Gastrocnemius medialis (tissue), 4 donors: ENCODE measurements at regions not wholly inside any gene's neighbourhood (a gene's known extent, or its start where the extent isn't known, plus 50 kb on each side); places are given as distances from the start of the nearest gene placed in this dataset.

Experiments used
- ATAC-seq, 2 donors: fragments of 150-250 bp; one replicate each; pipeline ENCODE4 v1.9.1; 2016
- DNase-seq, 2 donors: peaks; one replicate each; pipeline ENCODE4 v3.0.0-alpha.2; 2019
- H3K27ac ChIP-seq, 4 donors: fragments of 200-600 bp; sonication (generic); 1 replicate in 1 of 4; 2 replicates in 3 of 4; pipeline ENCODE4 v1.5.1; 2016 to 2018; ENCODE audit warnings: mild to moderate bottlenecking in 2 of 4, moderate library complexity in 1 of 4
- H3K27me3 ChIP-seq, 3 donors: fragments of 200-600 bp; sonication (generic) in 2 of 3; 1 replicate in 1 of 3; 2 replicates in 2 of 3; pipeline versions ENCODE4 v1.5.1 to v1.6.0; 2016 to 2019; ENCODE audit warnings: mild to moderate bottlenecking in 1 of 3, moderate library complexity in 1 of 3
- H3K36me3 ChIP-seq, 2 donors: fragments of 200-600 bp; sonication (generic) in 1 of 2; one replicate each; pipeline ENCODE4 v1.5.1; 2017 to 2018
- H3K4me1 ChIP-seq, 2 donors: fragments of 200-600 bp; sonication (generic) in 1 of 2; one replicate each; pipeline ENCODE4 v1.5.1; 2016 to 2017; ENCODE audit warnings: mild to moderate bottlenecking in 2 of 2
- H3K4me3 ChIP-seq, 4 donors: fragments of 200-600 bp; sonication (generic) in 3 of 4; 1 replicate in 1 of 4; 2 replicates in 3 of 4; pipeline ENCODE4 v1.5.1; 2016 to 2019; ENCODE audit warnings: mild to moderate bottlenecking in 2 of 4
- H3K9me3 ChIP-seq, 3 donors: fragments of 200-600 bp; sonication (generic) in 2 of 3; 1 replicate in 1 of 3; 2 replicates in 2 of 3; pipeline ENCODE4 v1.5.1; 2016 to 2019
- CTCF ChIP-seq, 5 experiments: fragments of 450-650 bp in 3 of 5; fragments of 200-600 bp in 2 of 5; sonication (generic) in 2 of 5; IDR thresholded peaks in 4 of 5; conservative IDR thresholded peaks in 1 of 5; 1 replicate in 4 of 5; 2 replicates in 1 of 5; pipeline ENCODE4 v1.5.1; 2016 to 2019; ENCODE audit warnings: antibody characterized with exemption in 5 of 5, mild to moderate bottlenecking in 3 of 5, moderate library complexity in 3 of 5
- POLR2A ChIP-seq, 2 donors: fragments of 450-650 bp; IDR thresholded peaks; one replicate each; pipeline ENCODE4 v1.6.1; 2017; ENCODE audit warnings: antibody characterized with exemption in 2 of 2, mild to moderate bottlenecking in 2 of 2, moderate library complexity in 2 of 2
- in situ Hi-C, 4 donors: fragments of 200-750 bp; cut with MboI; loops; one replicate each; pipeline versions ENCODE4 v1.15.0 to v1.8.0; 2017; ENCODE audit warnings: low sequenced_read_pairs in 4 of 4
- intact Hi-C: fragments of 100-400 bp; cut with DNase I; formaldehyde crosslinking; loops from one replicate; pipeline ENCODE4 v1.15.1; 2023; ENCODE audit warnings: low total_unique reads

GRCh38 chr3:62926494-62926893, 51.3 kb upstream of the CADPS start:
- intact Hi-C loops, result no loop called here
- Histone ChIP-seq H3K4me3 (no peak overlapping the region), H3K27ac (no peak overlapping the region), H3K27me3 (no peaks in the 10 kb centered on the region), H3K9me3 (no peaks in the 10 kb centered on the region), H3K4me1 (no peaks in the 10 kb centered on the region), H3K36me3 (no peaks in the 10 kb centered on the region)
- DNase-seq (no peak), ATAC-seq (no peak)
- TF ChIP-seq CTCF (IDR thresholded peaks at IDR 0.05 in 4 of 5, conservative IDR thresholded peaks at IDR 0.05 in 1 of 5) (no peak), POLR2A (IDR thresholded peaks at IDR 0.05) (no peak)
- in situ Hi-C loops, result no loop called here

GRCh38 chr3:62928256-62928655, 53.0 kb upstream of the CADPS start:
- Histone ChIP-seq H3K36me3 (no peaks in the 10 kb centered on the region), H3K9me3 (no peaks in the 10 kb centered on the region), H3K27ac (no peak overlapping the region), H3K4me3 (no peak overlapping the region), H3K4me1 (no peaks in the 10 kb centered on the region), H3K27me3 (no peaks in the 10 kb centered on the region)
- intact Hi-C loops (no loop called here), in situ Hi-C loops (no loop called here)
- ATAC-seq (no peak), DNase-seq (no peak)
- TF ChIP-seq POLR2A (IDR thresholded peaks at IDR 0.05) (no peak), CTCF (IDR thresholded peaks at IDR 0.05 in 4 of 5, conservative IDR thresholded peaks at IDR 0.05 in 1 of 5) (no peak)

GRCh38 chr3:62929771-62930170, 54.6 kb upstream of the CADPS start:
- no peak overlapping the region for H3K4me3 ChIP-seq
- H3K27ac ChIP-seq, result no peak overlapping the region
- no peaks in the 10 kb centered on the region for H3K36me3 ChIP-seq
- intact Hi-C loops, result no loop called here
- no peaks in the 10 kb centered on the region for H3K27me3 ChIP-seq
- H3K9me3 ChIP-seq, result no peaks in the 10 kb centered on the region
- no peak for ATAC-seq
- no peaks in the 10 kb centered on the region for H3K4me1 ChIP-seq
- in situ Hi-C loops, result no loop called here
- TF ChIP-seq POLR2A (IDR thresholded peaks at IDR 0.05), result no peak
- no peak for DNase-seq

- Histone ChIP-seq H3K27ac (no peak overlapping the region), H3K27me3 (no peaks in the 10 kb centered on the region), H3K4me1 (no peaks in the 10 kb centered on the region), H3K4me3 (no peak overlapping the region), H3K36me3 (no peaks in the 10 kb centered on the region), H3K9me3 (no peaks in the 10 kb centered on the region)
- ATAC-seq, result no peak
- no peak for DNase-seq
- in situ Hi-C loops (no loop called here), intact Hi-C loops (no loop called here)
- TF ChIP-seq POLR2A (IDR thresholded peaks at IDR 0.05), result no peak
- no peak for TF ChIP-seq CTCF (IDR thresholded peaks at IDR 0.05 in 4 of 5, conservative IDR thresholded peaks at IDR 0.05 in 1 of 5)
Observed at GRCh38 chr3:62935793-62936192, 60.6 kb upstream of the CADPS start.

GRCh38 chr3:62936626-62937254, 61.5 kb upstream of the CADPS start:
- DNase-seq (no peak), ATAC-seq (no peak)
- H3K27ac ChIP-seq, result no peak overlapping the region
- H3K27me3 ChIP-seq, result no peaks in the 10 kb centered on the region
- H3K4me1 ChIP-seq, result no peaks in the 10 kb centered on the region
- no peaks in the 10 kb centered on the region for H3K9me3 ChIP-seq
- in situ Hi-C loops, result no loop called here
- intact Hi-C loops, result no loop called here
- no peak for TF ChIP-seq POLR2A (IDR thresholded peaks at IDR 0.05)
- TF ChIP-seq CTCF (IDR thresholded peaks at IDR 0.05 in 4 of 5, conservative IDR thresholded peaks at IDR 0.05 in 1 of 5), result no peak
- no peaks in the 10 kb centered on the region for H3K36me3 ChIP-seq
- no peak overlapping the region for H3K4me3 ChIP-seq
